ENCODE measurements at regions not wholly inside any gene's neighbourhood (a gene's known extent, or its start where the extent isn't known, plus 50 kb on each side); places are given as distances from the start of the nearest gene placed in this dataset.
"Not testable (repeated sequence)": the region's sequence is repeated elsewhere in the genome, so short reads cannot be mapped to it uniquely, and the experiment has no call there.

DNA sequence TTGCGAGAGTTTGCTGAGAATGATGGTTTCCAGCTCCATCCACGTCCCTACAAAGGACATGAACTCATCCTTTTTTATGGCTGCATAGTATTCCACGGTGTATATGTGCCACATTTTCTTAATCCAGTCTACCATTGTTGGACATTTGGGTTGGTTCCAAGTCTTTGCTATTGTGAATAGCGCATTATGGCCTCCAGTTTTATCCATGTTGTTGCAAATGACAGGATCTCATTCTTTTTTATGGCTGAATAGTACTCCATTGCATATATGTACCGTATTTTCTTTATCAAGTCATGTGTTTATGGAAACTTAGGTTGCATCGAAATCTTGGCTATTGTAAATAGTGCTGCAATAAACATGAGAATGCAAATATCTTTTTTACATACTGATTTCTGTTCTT is 266.1 kb upstream of the STXBP6 start:
- TF ChIP-seq, protein P1, sequence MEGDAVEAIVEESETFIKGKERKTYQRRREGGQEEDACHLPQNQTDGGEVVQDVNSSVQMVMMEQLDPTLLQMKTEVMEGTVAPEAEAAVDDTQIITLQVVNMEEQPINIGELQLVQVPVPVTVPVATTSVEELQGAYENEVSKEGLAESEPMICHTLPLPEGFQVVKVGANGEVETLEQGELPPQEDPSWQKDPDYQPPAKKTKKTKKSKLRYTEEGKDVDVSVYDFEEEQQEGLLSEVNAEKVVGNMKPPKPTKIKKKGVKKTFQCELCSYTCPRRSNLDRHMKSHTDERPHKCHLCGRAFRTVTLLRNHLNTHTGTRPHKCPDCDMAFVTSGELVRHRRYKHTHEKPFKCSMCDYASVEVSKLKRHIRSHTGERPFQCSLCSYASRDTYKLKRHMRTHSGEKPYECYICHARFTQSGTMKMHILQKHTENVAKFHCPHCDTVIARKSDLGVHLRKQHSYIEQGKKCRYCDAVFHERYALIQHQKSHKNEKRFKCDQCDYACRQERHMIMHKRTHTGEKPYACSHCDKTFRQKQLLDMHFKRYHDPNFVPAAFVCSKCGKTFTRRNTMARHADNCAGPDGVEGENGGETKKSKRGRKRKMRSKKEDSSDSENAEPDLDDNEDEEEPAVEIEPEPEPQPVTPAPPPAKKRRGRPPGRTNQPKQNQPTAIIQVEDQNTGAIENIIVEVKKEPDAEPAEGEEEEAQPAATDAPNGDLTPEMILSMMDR (conservative IDR thresholded peaks at IDR 0.05 in 1 of 2, IDR thresholded peaks at IDR 0.05 in 1 of 2; ENCODE audit: low read depth in 1 of 2, low read length in 2 of 2) = not testable (repeated sequence)
- TF ChIP-seq EZH2 (IDR thresholded peaks at IDR 0.05; ENCODE audit: low read length, missing control alignments) = not testable (repeated sequence)

Data from fibroblast of lung (primary cell).